Caco-2 (cell line): ENCODE measurements at regions not wholly inside any gene's neighbourhood (a gene's known extent, or its start where the extent isn't known, plus 50 kb on each side); places are given as distances from the start of the nearest gene placed in this dataset.
"Not testable (repeated sequence)": the region's sequence is repeated elsewhere in the genome, so short reads cannot be mapped to it uniquely, and the experiment has no call there.

Experiments used
- BruUV-seq: library from RNA; stranded (reverse); fragments of 400-500 nt; replicated peaks from 2 replicates; lab custom pipeline; 2021; lab: Mats Ljungman, UMichigan
- CTCF ChIA-PET: fragments of 300-600 bp; sonication (Branson Sonifier 250); formaldehyde crosslinking; loops from one replicate; lab custom pipeline; 2022; ENCODE audit warnings: antibody characterized with exemption; lab: Charles Lee
- POLR2A ChIA-PET: fragments of 300-600 bp; sonication (Branson Sonifier 250); formaldehyde crosslinking; loops from one replicate; lab custom pipeline; 2022; ENCODE audit warnings: antibody characterized with exemption; lab: Charles Lee
- DNase-seq, 2 experiments: peaks; one replicate each; pipeline versions ENCODE4 v3.0.0 to v3.0.0-alpha.2; 2020 to 2022
- H3K27me3 ChIP-seq: replicated peaks from 2 replicates; pipeline ENCODE4 v1.6.0; 2011; ENCODE audit warnings: low read length; ENCODE audit not compliant: control insufficient read depth, insufficient read depth
- H3K36me3 ChIP-seq: 2 replicates; pipeline ENCODE4 v1.5.1; 2011; ENCODE audit warnings: low read length; ENCODE audit not compliant: control insufficient read depth, insufficient read depth
- H3K4me1 ChIP-seq: fragments of 250-450 bp; sonication (Bioruptor Pico); 2 replicates; pipeline ENCODE4 v1.5.1; 2020; ENCODE audit warnings: mild to moderate bottlenecking
- H3K4me3 ChIP-seq: 2 replicates; pipeline ENCODE4 v1.5.1; 2011; ENCODE audit warnings: low read depth, mild to moderate bottlenecking, control low read depth, low read length
- H3K9me3 ChIP-seq: fragments of 250-450 bp; sonication (Bioruptor Pico); 2 replicates; pipeline ENCODE4 v1.5.1; 2020; ENCODE audit warnings: mild to moderate bottlenecking, moderate library complexity
- H3K27ac Mint-ChIP-seq: one replicate; pipeline ENCODE4 v1.8.0; 2022; ENCODE audit warnings: mixed read lengths; ENCODE audit not compliant: unreplicated experiment
- H3K27me3 Mint-ChIP-seq: one replicate; pipeline ENCODE4 v1.8.0; 2022; ENCODE audit warnings: mixed read lengths; ENCODE audit not compliant: insufficient read depth, unreplicated experiment
- H3K36me3 Mint-ChIP-seq: one replicate; pipeline ENCODE4 v1.8.0; 2022; ENCODE audit warnings: mild to moderate bottlenecking, mixed read lengths; ENCODE audit not compliant: insufficient read depth, unreplicated experiment
- H3K4me1 Mint-ChIP-seq: one replicate; pipeline ENCODE4 v1.8.0; 2022; ENCODE audit warnings: low read depth, mixed read lengths; ENCODE audit not compliant: unreplicated experiment
- H3K4me3 Mint-ChIP-seq: one replicate; pipeline ENCODE4 v1.8.0; 2022; ENCODE audit warnings: mild to moderate bottlenecking, moderate library complexity, mixed read lengths; ENCODE audit not compliant: unreplicated experiment
- H3K9me3 Mint-ChIP-seq: one replicate; pipeline ENCODE4 v1.8.0; 2022; ENCODE audit warnings: mixed read lengths; ENCODE audit not compliant: unreplicated experiment
- intact Hi-C: fragments of 100-400 bp; cut with micrococcal nuclease; formaldehyde crosslinking; loops from one replicate; pipeline ENCODE4 v1.10.0; 2022; ENCODE audit not compliant: unreplicated experiment
- TF ChIP-seq, protein P1 (sequence below), 2 experiments: fragments of 200-600 bp in 1 of 2; IDR thresholded peaks; 1 replicate in 1 of 2; 2 replicates in 1 of 2; pipeline versions ENCODE4 v1.5.1 to v1.8.0; 2011 to 2022; ENCODE audit warnings: antibody characterized with exemption in 1 of 2, control low read depth in 1 of 2, inconsistent platforms in 1 of 2, low read depth in 1 of 2, low read length in 1 of 2, mild to moderate bottlenecking in 1 of 2, moderate library complexity in 1 of 2; ENCODE audit not compliant: insufficient read depth in 1 of 2, severe bottlenecking in 1 of 2, unreplicated experiment in 1 of 2

DNA sequence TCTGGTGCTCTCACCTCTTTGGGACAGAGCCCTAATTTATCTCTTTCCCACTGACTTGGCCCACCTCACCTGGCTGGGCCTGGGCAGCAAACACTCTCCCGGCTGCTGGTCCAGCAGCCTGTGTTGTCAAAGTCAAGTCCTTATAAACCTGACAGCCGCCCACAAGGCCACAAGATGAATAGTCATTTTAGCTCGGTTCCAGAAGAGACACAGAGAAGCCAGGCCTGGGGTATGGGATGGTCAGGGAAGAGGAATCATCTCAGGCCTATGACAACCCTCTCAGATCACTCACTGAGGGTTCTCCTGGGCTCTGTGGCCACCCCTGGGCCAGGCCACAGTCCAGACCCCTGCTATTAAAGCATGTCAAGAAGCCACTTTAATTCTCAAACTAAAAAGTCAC is 158.5 kb downstream of the FOXD2 start:
- H3K4me1 ChIP-seq = no peaks in the 10 kb centered on the region
- H3K4me1 Mint-ChIP-seq = no peaks in the 10 kb centered on the region
- peaks cover 16% of the 10 kb centered on the region for H3K9me3 Mint-ChIP-seq
- no TSS peak for BruUV-seq
- no peaks in the 10 kb centered on the region for H3K36me3 Mint-ChIP-seq
- peaks cover 6% of the 10 kb centered on the region; the same call in 1 of the 2 replicates for H3K9me3 ChIP-seq
- no peaks in the 10 kb centered on the region for H3K36me3 ChIP-seq
- TF ChIP-seq, protein P1, sequence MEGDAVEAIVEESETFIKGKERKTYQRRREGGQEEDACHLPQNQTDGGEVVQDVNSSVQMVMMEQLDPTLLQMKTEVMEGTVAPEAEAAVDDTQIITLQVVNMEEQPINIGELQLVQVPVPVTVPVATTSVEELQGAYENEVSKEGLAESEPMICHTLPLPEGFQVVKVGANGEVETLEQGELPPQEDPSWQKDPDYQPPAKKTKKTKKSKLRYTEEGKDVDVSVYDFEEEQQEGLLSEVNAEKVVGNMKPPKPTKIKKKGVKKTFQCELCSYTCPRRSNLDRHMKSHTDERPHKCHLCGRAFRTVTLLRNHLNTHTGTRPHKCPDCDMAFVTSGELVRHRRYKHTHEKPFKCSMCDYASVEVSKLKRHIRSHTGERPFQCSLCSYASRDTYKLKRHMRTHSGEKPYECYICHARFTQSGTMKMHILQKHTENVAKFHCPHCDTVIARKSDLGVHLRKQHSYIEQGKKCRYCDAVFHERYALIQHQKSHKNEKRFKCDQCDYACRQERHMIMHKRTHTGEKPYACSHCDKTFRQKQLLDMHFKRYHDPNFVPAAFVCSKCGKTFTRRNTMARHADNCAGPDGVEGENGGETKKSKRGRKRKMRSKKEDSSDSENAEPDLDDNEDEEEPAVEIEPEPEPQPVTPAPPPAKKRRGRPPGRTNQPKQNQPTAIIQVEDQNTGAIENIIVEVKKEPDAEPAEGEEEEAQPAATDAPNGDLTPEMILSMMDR (IDR thresholded peaks at IDR 0.05; ENCODE audit: insufficient read depth in 1 of 2, low read depth in 1 of 2, low read length in 1 of 2, severe bottlenecking in 1 of 2, unreplicated experiment in 1 of 2) = no peak
- H3K27me3 ChIP-seq = no peaks in the 10 kb centered on the region
- intact Hi-C loops = no loop called here
- CTCF ChIA-PET = no interaction called here
- DNase-seq = no peak
- no peak overlapping the region for H3K27ac Mint-ChIP-seq
- no peak overlapping the region for H3K4me3 Mint-ChIP-seq
- no peak overlapping the region for H3K4me3 ChIP-seq
- no peaks in the 10 kb centered on the region for H3K27me3 Mint-ChIP-seq
- POLR2A ChIA-PET = no interaction called here

- no peaks in the 10 kb centered on the region for H3K27me3 ChIP-seq
- POLR2A ChIA-PET = no interaction called here
- no peaks in the 10 kb centered on the region for H3K27me3 Mint-ChIP-seq
- peaks cover 6% of the 10 kb centered on the region; the same call in 1 of the 2 replicates for H3K9me3 ChIP-seq
- no peak overlapping the region for H3K4me3 Mint-ChIP-seq
- peaks cover 27% of the 10 kb centered on the region for H3K9me3 Mint-ChIP-seq
- TF ChIP-seq, protein P1 (IDR thresholded peaks at IDR 0.05; ENCODE audit: insufficient read depth in 1 of 2, low read depth in 1 of 2, low read length in 1 of 2, severe bottlenecking in 1 of 2, unreplicated experiment in 1 of 2) = no peak
- no peaks in the 10 kb centered on the region for H3K4me1 Mint-ChIP-seq
- CTCF ChIA-PET = no interaction called here
- no peaks in the 10 kb centered on the region for H3K36me3 Mint-ChIP-seq
- no peaks in the 10 kb centered on the region for H3K36me3 ChIP-seq
- H3K4me3 ChIP-seq = no peak overlapping the region
- BruUV-seq = no TSS peak
- DNase-seq = no peak
- H3K27ac Mint-ChIP-seq = no peak overlapping the region
- H3K4me1 ChIP-seq = no peaks in the 10 kb centered on the region
- intact Hi-C loops = no loop called here
These were observed 160.5 kb downstream of the FOXD2 start for GRCh38 chr1:47598357-47598756.

- Mint-ChIP-seq H3K27me3 (no peaks in the 10 kb centered on the region), H3K9me3 (peaks cover 27% of the 10 kb centered on the region), H3K27ac (no peak overlapping the region), H3K36me3 (no peaks in the 10 kb centered on the region), H3K4me3 (no peak overlapping the region), H3K4me1 (no peaks in the 10 kb centered on the region)
- no peaks in the 10 kb centered on the region for H3K36me3 ChIP-seq
- TF ChIP-seq, protein P1 (IDR thresholded peaks at IDR 0.05; ENCODE audit: insufficient read depth in 1 of 2, low read depth in 1 of 2, low read length in 1 of 2, severe bottlenecking in 1 of 2, unreplicated experiment in 1 of 2) = no peak
- no peak overlapping the region for H3K4me3 ChIP-seq
- no peaks in the 10 kb centered on the region for H3K4me1 ChIP-seq
- peaks cover 6% of the 10 kb centered on the region; the same call in 1 of the 2 replicates for H3K9me3 ChIP-seq
- DNase-seq = no peak
- intact Hi-C loops = no loop called here
- no TSS peak for BruUV-seq
- ChIA-PET CTCF (no interaction called here), POLR2A (no interaction called here)
- no peaks in the 10 kb centered on the region for H3K27me3 ChIP-seq
These were observed 161.9 kb downstream of the FOXD2 start for GRCh38 chr1:47599777-47600176.

GRCh38 chr1:47602491-47602890 is 164.6 kb downstream of the FOXD2 start:
- H3K27ac Mint-ChIP-seq, BruUV-seq, H3K36me3 ChIP-seq, DNase-seq, H3K27me3 Mint-ChIP-seq, H3K4me3 ChIP-seq, H3K36me3 Mint-ChIP-seq, intact Hi-C loops, H3K4me1 Mint-ChIP-seq, H3K4me3 Mint-ChIP-seq, CTCF ChIA-PET, H3K4me1 ChIP-seq, H3K27me3 ChIP-seq, POLR2A ChIA-PET: not testable (repeated sequence)
- H3K9me3 Mint-ChIP-seq = peaks cover 39% of the 10 kb centered on the region
- H3K9me3 ChIP-seq = peaks cover 11% of the 10 kb centered on the region; the same call in 1 of the 2 replicates

DNA sequence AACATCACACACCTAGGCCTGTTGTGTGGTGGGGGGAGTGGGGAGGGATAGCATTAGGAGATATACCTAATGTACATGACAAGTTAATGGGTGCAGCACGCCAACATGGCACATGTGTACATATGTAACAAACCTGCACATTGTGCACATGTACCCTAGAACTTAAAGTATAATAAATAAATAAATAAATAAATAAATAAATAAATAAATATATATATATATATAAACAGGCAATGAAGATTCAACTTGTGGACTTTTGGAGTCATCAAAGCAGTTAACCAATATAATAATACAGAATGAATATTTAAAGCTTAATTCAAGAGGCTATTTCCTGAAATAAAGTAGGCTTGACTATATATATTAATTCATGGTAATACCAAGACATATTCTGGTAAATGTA is 167.0 kb downstream of the FOXD2 start:
- H3K4me3 ChIP-seq, H3K4me1 ChIP-seq, H3K27me3 ChIP-seq, H3K27me3 Mint-ChIP-seq, H3K4me3 Mint-ChIP-seq, intact Hi-C loops, H3K4me1 Mint-ChIP-seq, CTCF ChIA-PET, H3K27ac Mint-ChIP-seq, H3K36me3 ChIP-seq, BruUV-seq, POLR2A ChIA-PET, H3K36me3 Mint-ChIP-seq, DNase-seq: not testable (repeated sequence)
- peaks cover 11% of the 10 kb centered on the region; the same call in 1 of the 2 replicates for H3K9me3 ChIP-seq
- H3K9me3 Mint-ChIP-seq = peaks cover 26% of the 10 kb centered on the region
